T-cell (primary cell): ENCODE measurements at regions not wholly inside any gene's neighbourhood (a gene's known extent, or its start where the extent isn't known, plus 50 kb on each side); places are given as distances from the start of the nearest gene placed in this dataset.

Experiments
- ATAC-seq, 4 experiments: fragments of 200-7000 bp in 3 of 4; fragments of 150-1000 bp in 1 of 4; cut with Tn5 transposase; replicated peaks in 1 of 4; 1 replicate in 3 of 4; 2 replicates in 1 of 4; pipeline ENCODE4 v1.10.0; 2021; ENCODE audit warnings: moderate library complexity in 3 of 4, mild to moderate bottlenecking in 2 of 4, moderate number of reproducible peaks in 1 of 4
- CTCF ChIA-PET, 2 donors: fragments of 300-600 bp; sonication (Branson Sonifier 250); formaldehyde crosslinking; loops; one replicate each; lab custom pipeline; 2022; ENCODE audit warnings: antibody characterized with exemption in 2 of 2; lab: Charles Lee
- POLR2A ChIA-PET, 2 donors: fragments of 300-600 bp; sonication (Branson Sonifier 250); formaldehyde crosslinking; loops; one replicate each; lab custom pipeline; 2022; ENCODE audit warnings: antibody characterized with exemption in 2 of 2; lab: Charles Lee
- DNase-seq, 35 experiments: peaks; one replicate each; pipeline versions ENCODE4 v3.0.0 to v3.0.0-alpha.2; 2013 to 2023
- H3K27ac ChIP-seq: one replicate; pipeline ENCODE4 v1.5.1; 2013; ENCODE audit warnings: low read length
- H3K27me3 ChIP-seq, 2 experiments: replicated peaks in 1 of 2; 1 replicate in 1 of 2; 2 replicates in 1 of 2; pipeline versions ENCODE4 v1.6.1 to v1.7.0; 2013; ENCODE audit warnings: low read length in 1 of 2, mixed read lengths in 1 of 2; ENCODE audit not compliant: control insufficient read depth in 2 of 2, insufficient read depth in 2 of 2; ENCODE audit errors: extremely low read depth in 1 of 2
- H3K36me3 ChIP-seq, 2 donors: 1 replicate in 1 of 2; 2 replicates in 1 of 2; pipeline versions ENCODE4 v1.6.1 to v1.7.0; 2013; ENCODE audit warnings: low read length in 1 of 2; ENCODE audit not compliant: control insufficient read depth in 2 of 2, insufficient read depth in 1 of 2; ENCODE audit errors: extremely low read depth in 1 of 2
- H3K4me1 ChIP-seq, 2 experiments: 1 replicate in 1 of 2; 2 replicates in 1 of 2; pipeline versions ENCODE4 v1.6.1 to v1.7.0; 2013; ENCODE audit warnings: low read length in 2 of 2, mixed read lengths in 1 of 2; ENCODE audit not compliant: insufficient read depth in 2 of 2, control insufficient read depth in 1 of 2; ENCODE audit errors: extremely low read depth in 1 of 2
- H3K4me3 ChIP-seq, 2 donors: 1 replicate in 1 of 2; 2 replicates in 1 of 2; pipeline versions ENCODE4 v1.5.1 to v1.7.0; 2013; ENCODE audit warnings: mild to moderate bottlenecking in 2 of 2, low read length in 1 of 2, moderate library complexity in 1 of 2; ENCODE audit not compliant: control insufficient read depth in 1 of 2; ENCODE audit errors: extremely low read depth in 1 of 2
- H3K9me3 ChIP-seq: 2 replicates; pipeline ENCODE4 v1.7.0; 2013
- H3K27ac Mint-ChIP-seq, 2 donors: one replicate each; pipeline ENCODE4 v1.8.0; 2020 to 2021; ENCODE audit warnings: mild to moderate bottlenecking in 2 of 2, mixed read lengths in 2 of 2
- H3K27me3 Mint-ChIP-seq, 2 donors: one replicate each; pipeline ENCODE4 v1.8.0; 2021 to 2022; ENCODE audit warnings: mixed read lengths in 2 of 2
- H3K36me3 Mint-ChIP-seq: one replicate; pipeline ENCODE4 v1.8.0; 2021; ENCODE audit warnings: mixed read lengths
- H3K4me1 Mint-ChIP-seq, 3 donors: one replicate each; pipeline ENCODE4 v1.8.0; 2020 to 2022; ENCODE audit warnings: mixed read lengths in 3 of 3, mild to moderate bottlenecking in 1 of 3
- H3K4me3 Mint-ChIP-seq, 3 donors: one replicate each; pipeline ENCODE4 v1.8.0; 2020 to 2022; ENCODE audit warnings: mild to moderate bottlenecking in 3 of 3, mixed read lengths in 3 of 3, moderate library complexity in 3 of 3
- H3K9me3 Mint-ChIP-seq, 3 donors: one replicate each; pipeline ENCODE4 v1.8.0; 2020 to 2022; ENCODE audit warnings: mixed read lengths in 3 of 3
- WGBS: methylation state at CpG from one replicate; pipeline ENCODE4 v1.1.5; 2013; ENCODE audit warnings: missing lambda C conversion rate; ENCODE audit not compliant: insufficient coverage; 5-methylcytosine and 5-hydroxymethylcytosine counted together

- ChIA-PET CTCF (no interaction called here), POLR2A (no interaction called here)
- 0% methylated on average over 2 of the region's 3 CpGs for WGBS
- peaks cover 5 to 21% (median 9%) of the 10 kb centered on the region in 3 donors for H3K9me3 Mint-ChIP-seq
- no peak overlapping the region for H3K4me3 Mint-ChIP-seq
- H3K4me1 ChIP-seq, result no peaks in the 10 kb centered on the region
- ATAC-seq, result no peak
- no peaks in the 10 kb centered on the region for H3K27me3 ChIP-seq
- H3K27ac Mint-ChIP-seq, result no peak overlapping the region
- no peaks in the 10 kb centered on the region for H3K4me1 Mint-ChIP-seq
- no peak overlapping the region for H3K4me3 ChIP-seq
- DNase-seq, result no peak
- no peaks in the 10 kb centered on the region for H3K27me3 Mint-ChIP-seq
- no peaks in the 10 kb centered on the region for H3K36me3 Mint-ChIP-seq
- no peaks in the 10 kb centered on the region for H3K36me3 ChIP-seq
- no peaks in the 10 kb centered on the region for H3K9me3 ChIP-seq
- no peak overlapping the region for H3K27ac ChIP-seq
Measured at GRCh38 chr2:123648016-123648415, 377.1 kb upstream of the CNTNAP5 start.

- ChIA-PET POLR2A (interaction anchor here in 1 of 2 donors (0.6 kb wide), 1 partner anchor 1387 kb away, joined by 3 read pairs; no protein-coding TSS in a partner anchor), CTCF (no interaction called here)
- Histone ChIP-seq H3K4me3 (no peak overlapping the region), H3K27me3 (no peaks in the 10 kb centered on the region), H3K9me3 (no peaks in the 10 kb centered on the region), H3K4me1 (no peaks in the 10 kb centered on the region), H3K27ac (no peak overlapping the region), H3K36me3 (no peaks in the 10 kb centered on the region)
- H3K4me1 Mint-ChIP-seq, result no peaks in the 10 kb centered on the region
- DNase-seq (no peak), ATAC-seq (no peak)
- no peaks in the 10 kb centered on the region for H3K36me3 Mint-ChIP-seq
- WGBS, result 17% methylated on average over 1 of the region's 2 CpGs
- H3K9me3 Mint-ChIP-seq, result peaks cover 5 to 14% (median 9%) of the 10 kb centered on the region in 3 donors
- no peak overlapping the region for H3K27ac Mint-ChIP-seq
- H3K27me3 Mint-ChIP-seq, result no peaks in the 10 kb centered on the region
- H3K4me3 Mint-ChIP-seq, result no peak overlapping the region
Measured at GRCh38 chr2:123648956-123649355, 376.1 kb upstream of the CNTNAP5 start.

- H3K9me3 ChIP-seq, result no peaks in the 10 kb centered on the region
- no peak overlapping the region for H3K4me3 Mint-ChIP-seq
- H3K4me1 Mint-ChIP-seq, result no peaks in the 10 kb centered on the region
- CTCF ChIA-PET, result no interaction called here
- no peaks in the 10 kb centered on the region for H3K27me3 Mint-ChIP-seq
- no peaks in the 10 kb centered on the region for H3K36me3 ChIP-seq
- DNase-seq (no peak), ATAC-seq (no peak)
- H3K9me3 Mint-ChIP-seq, result peaks cover 11 to 17% (median 13%) of the 10 kb centered on the region in 3 donors
- H3K27ac Mint-ChIP-seq, result no peak overlapping the region
- H3K4me1 ChIP-seq, result no peaks in the 10 kb centered on the region
- WGBS, result 83% methylated on average over 2 of the region's 5 CpGs
- H3K4me3 ChIP-seq, result no peak overlapping the region
- no peaks in the 10 kb centered on the region for H3K36me3 Mint-ChIP-seq
- no peak overlapping the region for H3K27ac ChIP-seq
- POLR2A ChIA-PET, result no interaction called here
- H3K27me3 ChIP-seq, result no peaks in the 10 kb centered on the region
Measured at GRCh38 chr2:123651151-123651550, 373.9 kb upstream of the CNTNAP5 start.

- H3K9me3 ChIP-seq, result no peaks in the 10 kb centered on the region
- no peak overlapping the region for H3K4me3 ChIP-seq
- no peaks in the 10 kb centered on the region for H3K27me3 ChIP-seq
- H3K36me3 ChIP-seq, result no peaks in the 10 kb centered on the region
- no peaks in the 10 kb centered on the region for H3K27me3 Mint-ChIP-seq
- POLR2A ChIA-PET, result no interaction called here
- 83% methylated on average over 1 of the region's 1 CpG for WGBS
- H3K27ac Mint-ChIP-seq, result no peak overlapping the region
- H3K27ac ChIP-seq, result no peak overlapping the region
- DNase-seq (no peak), ATAC-seq (no peak)
- H3K36me3 Mint-ChIP-seq, result no peaks in the 10 kb centered on the region
- H3K4me3 Mint-ChIP-seq, result no peak overlapping the region
- peaks cover 9 to 22% (median 13%) of the 10 kb centered on the region in 3 donors for H3K9me3 Mint-ChIP-seq
- no peaks in the 10 kb centered on the region for H3K4me1 Mint-ChIP-seq
- CTCF ChIA-PET, result no interaction called here
- H3K4me1 ChIP-seq, result no peaks in the 10 kb centered on the region
Measured at GRCh38 chr2:123652320-123652719, 372.8 kb upstream of the CNTNAP5 start.

- Histone ChIP-seq H3K4me3 (no peak overlapping the region), H3K27me3 (no peaks in the 10 kb centered on the region), H3K27ac (no peak overlapping the region), H3K36me3 (no peaks in the 10 kb centered on the region), H3K9me3 (no peaks in the 10 kb centered on the region), H3K4me1 (no peaks in the 10 kb centered on the region)
- no peak for ATAC-seq
- CTCF ChIA-PET, result no interaction called here
- no CpG with 5 or more reads among the region's 4 CpGs for WGBS
- H3K36me3 Mint-ChIP-seq, result no peaks in the 10 kb centered on the region
- H3K4me3 Mint-ChIP-seq, result no peak overlapping the region
- no peak overlapping the region for H3K27ac Mint-ChIP-seq
- POLR2A ChIA-PET, result no interaction called here
- DNase-seq, result no peak
- peaks cover 26 to 47% (median 37%) of the 10 kb centered on the region in 3 donors for H3K9me3 Mint-ChIP-seq
- no peaks in the 10 kb centered on the region for H3K4me1 Mint-ChIP-seq
- no peaks in the 10 kb centered on the region for H3K27me3 Mint-ChIP-seq
Measured at GRCh38 chr2:123656590-123656989, 368.5 kb upstream of the CNTNAP5 start.

- ATAC-seq, result no peak
- H3K27ac ChIP-seq, result no peak overlapping the region
- Mint-ChIP-seq H3K9me3 (peaks cover 26 to 46% (median 30%) of the 10 kb centered on the region in 3 donors), H3K27ac (no peak overlapping the region), H3K36me3 (no peaks in the 10 kb centered on the region), H3K4me1 (no peaks in the 10 kb centered on the region), H3K27me3 (no peaks in the 10 kb centered on the region), H3K4me3 (no peak overlapping the region)
- 86% methylated on average over 1 of the region's 1 CpG for WGBS
- POLR2A ChIA-PET, result no interaction called here
- CTCF ChIA-PET, result no interaction called here
- H3K27me3 ChIP-seq, result no peaks in the 10 kb centered on the region
- no peaks in the 10 kb centered on the region for H3K9me3 ChIP-seq
- no peaks in the 10 kb centered on the region for H3K4me1 ChIP-seq
- no peak overlapping the region for H3K4me3 ChIP-seq
- no peak for DNase-seq
- H3K36me3 ChIP-seq, result no peaks in the 10 kb centered on the region
Measured at GRCh38 chr2:123659120-123659519, 366.0 kb upstream of the CNTNAP5 start.

- Histone ChIP-seq H3K27ac (no peak overlapping the region), H3K27me3 (no peaks in the 10 kb centered on the region), H3K4me1 (no peaks in the 10 kb centered on the region), H3K9me3 (no peaks in the 10 kb centered on the region), H3K36me3 (no peaks in the 10 kb centered on the region), H3K4me3 (no peak overlapping the region)
- Mint-ChIP-seq H3K27me3 (no peaks in the 10 kb centered on the region), H3K27ac (no peak overlapping the region), H3K4me1 (no peaks in the 10 kb centered on the region), H3K36me3 (no peaks in the 10 kb centered on the region), H3K9me3 (peaks cover 6 to 14% (median 10%) of the 10 kb centered on the region in 3 donors), H3K4me3 (no peak overlapping the region)
- POLR2A ChIA-PET, result no interaction called here
- CTCF ChIA-PET, result no interaction called here
- no peak for ATAC-seq
- DNase-seq, result no peak
Measured at GRCh38 chr2:123670286-123670685, 354.8 kb upstream of the CNTNAP5 start.
